GM12878 (cell line): ENCODE measurements at regions not wholly inside any gene's neighbourhood (a gene's known extent, or its start where the extent isn't known, plus 50 kb on each side); places are given as distances from the start of the nearest gene placed in this dataset.

Source experiments
- ATAC-seq: fragments of 200-7000 bp; cut with Tn5 transposase; 3 replicates; pipeline ENCODE4 v1.9.1; 2020; ENCODE audit warnings: mild to moderate bottlenecking, moderate library complexity
- BruUV-seq: library from RNA; stranded (reverse); fragments of 400-500 nt; replicated peaks from 2 replicates; lab custom pipeline; 2021; lab: Mats Ljungman, UMichigan
- CTCF ChIA-PET: fragments of 300-600 bp; sonication (Branson Sonifier 250); formaldehyde crosslinking; extraction: SDS; loops from one replicate; lab custom pipeline; 2021; ENCODE audit warnings: inconsistent platforms; lab: Yijun Ruan, JAX
- POLR2A ChIA-PET: fragments of 350-600 bp; formaldehyde crosslinking; extraction: SDS; loops from one replicate; lab custom pipeline; 2021; ENCODE audit warnings: inconsistent platforms; lab: Charles Lee
- RAD21 ChIA-PET: fragments of 300-600 bp; sonication (Branson Sonifier 250); formaldehyde crosslinking; loops from one replicate; lab custom pipeline; 2023; ENCODE audit warnings: antibody characterized with exemption; ENCODE audit not compliant: unreplicated experiment; lab: Charles Lee
- SMC1A ChIA-PET: fragments of 300-600 bp; sonication (Branson Sonifier 250); formaldehyde crosslinking; loops from one replicate; lab custom pipeline; 2023; ENCODE audit not compliant: unreplicated experiment, uncharacterized antibody; lab: Charles Lee
- DNase-seq: peaks from one replicate; pipeline ENCODE4 v3.0.0-alpha.2; 2011; ENCODE audit warnings: low read depth, low spot score
- FAIRE-seq: peaks from 3 replicates; lab custom pipeline; 2011; peaks lifted over from hg19 to GRCh38; lab: Jason Lieb, UNC
- H2AFZ ChIP-seq: 2 replicates; pipeline ENCODE4 v1.6.0; 2011; ENCODE audit warnings: low read depth, low read length, control low read depth; ENCODE audit not compliant: control insufficient read depth
- H3K27ac ChIP-seq: 2 replicates; pipeline ENCODE4 v1.5.1; 2011; ENCODE audit warnings: control low read depth; ENCODE audit not compliant: control insufficient read depth, insufficient read depth
- H3K27me3 ChIP-seq, 2 experiments: replicated peaks in 1 of 2; 2 replicates each; pipeline versions ENCODE4 v1.6.0 to v1.6.1; 2011; ENCODE audit warnings: low read length in 1 of 2; ENCODE audit not compliant: control insufficient read depth in 2 of 2, insufficient read depth in 2 of 2
- H3K36me3 ChIP-seq, 2 experiments: 2 replicates each; pipeline ENCODE4 v1.5.1; 2011; ENCODE audit warnings: low read length in 1 of 2; ENCODE audit not compliant: control insufficient read depth in 2 of 2, insufficient read depth in 2 of 2
- H3K4me1 ChIP-seq: 2 replicates; pipeline ENCODE4 v1.6.1; 2011; ENCODE audit warnings: mild to moderate bottlenecking, low read length, moderate library complexity, mixed read lengths; ENCODE audit not compliant: control insufficient read depth, insufficient read depth
- H3K4me2 ChIP-seq: 2 replicates; pipeline ENCODE4 v1.6.0; 2011; ENCODE audit warnings: control low read depth; ENCODE audit not compliant: control insufficient read depth, insufficient read depth
- H3K4me3 ChIP-seq: fragments of 200-600 bp; sonication (generic); 2 replicates; pipeline ENCODE4 v1.5.1; 2016
- H3K79me2 ChIP-seq: 2 replicates; pipeline ENCODE4 v1.6.0; 2011; ENCODE audit warnings: low read length; ENCODE audit not compliant: control insufficient read depth, insufficient read depth
- H3K9ac ChIP-seq: 2 replicates; pipeline ENCODE4 v1.8.0; 2011; ENCODE audit warnings: low read length, control low read depth, mixed read lengths; ENCODE audit not compliant: control insufficient read depth, insufficient read depth
- H3K9me3 ChIP-seq: replicated peaks from 3 replicates; pipeline ENCODE4 v1.5.1; 2011; ENCODE audit warnings: mild to moderate bottlenecking, low read length; ENCODE audit not compliant: control insufficient read depth, insufficient read depth
- H4K20me1 ChIP-seq: 2 replicates; pipeline ENCODE4 v1.6.0; 2011; ENCODE audit not compliant: control insufficient read depth, insufficient read depth
- CBX5 ChIP-seq: sonication (generic); IDR thresholded peaks from 2 replicates; pipeline ENCODE4 v1.6.1; 2016; ENCODE audit warnings: low read depth, moderate library complexity, mild to moderate bottlenecking, inconsistent platforms
- CHD1 ChIP-seq: IDR thresholded peaks from 2 replicates; pipeline ENCODE4 v1.6.1; 2012; ENCODE audit warnings: low read depth, low read length, improper control_type of control experiment
- EZH2 ChIP-seq: IDR thresholded peaks from 2 replicates; pipeline ENCODE4 v1.6.1; 2012; ENCODE audit warnings: low read depth, mild to moderate bottlenecking, control low read depth, inconsistent platforms, low read length, borderline replicate concordance; ENCODE audit not compliant: control insufficient read depth
- FOXK2 ChIP-seq: fragments of 450-650 bp; IDR thresholded peaks from 2 replicates; pipeline ENCODE4 v1.6.1; 2017; ENCODE audit warnings: mild to moderate bottlenecking, moderate library complexity
- GATAD2B ChIP-seq: fragments of 450-650 bp; conservative IDR thresholded peaks from 2 replicates; pipeline ENCODE4 v1.6.1; 2017; ENCODE audit warnings: low read depth, mild to moderate bottlenecking, moderate library complexity
- HDAC6 ChIP-seq: fragments of 200-600 bp; sonication (generic); IDR thresholded peaks from one replicate; pipeline ENCODE4 v1.8.0; 2017; ENCODE audit warnings: antibody characterized with exemption; ENCODE audit not compliant: unreplicated experiment
- IRF4 ChIP-seq: IDR thresholded peaks from 2 replicates; pipeline ENCODE4 v1.6.1; 2011; ENCODE audit warnings: low read depth, low read length
- LARP7 ChIP-seq: fragments of 450-650 bp; IDR thresholded peaks from 2 replicates; pipeline ENCODE4 v1.6.1; 2017; ENCODE audit warnings: mild to moderate bottlenecking
- NR2F1 ChIP-seq: fragments of 450-650 bp; conservative IDR thresholded peaks from 2 replicates; pipeline ENCODE4 v1.6.1; 2017; ENCODE audit warnings: mild to moderate bottlenecking
- PAX8 ChIP-seq: fragments of 450-650 bp; IDR thresholded peaks from 2 replicates; pipeline ENCODE4 v1.6.1; 2017; ENCODE audit warnings: mild to moderate bottlenecking, moderate library complexity
- REST ChIP-seq: IDR thresholded peaks from 2 replicates; pipeline ENCODE4 v1.6.1; 2012; ENCODE audit warnings: mild to moderate bottlenecking, low read depth, low read length
- SUPT20H ChIP-seq: IDR thresholded peaks from 2 replicates; pipeline ENCODE4 v1.6.1; 2011; ENCODE audit warnings: low read depth, mild to moderate bottlenecking, low read length, moderate library complexity, borderline replicate concordance; ENCODE audit not compliant: control insufficient read depth
- TCF7 ChIP-seq: IDR thresholded peaks from 2 replicates; pipeline ENCODE4 v1.6.1; 2014; ENCODE audit warnings: antibody characterized with exemption, borderline replicate concordance
- USF2 ChIP-seq: IDR thresholded peaks from 2 replicates; pipeline ENCODE4 v1.6.1; 2011; ENCODE audit warnings: low read depth, low read length, improper control_type of control experiment, borderline replicate concordance
- WGBS: methylation state at CpG from one replicate; pipeline ENCODE4 v1.1.6; 2016; ENCODE audit warnings: low lambda C conversion rate; ENCODE audit not compliant: insufficient replicate concordance, insufficient coverage; ENCODE audit errors: missing lambda C conversion rate; 5-methylcytosine and 5-hydroxymethylcytosine counted together
- in situ Hi-C: fragments of 300-500 bp; cut with MboI; formaldehyde crosslinking; loops from 9 replicates; pipeline ENCODE4 v1.14.3; 2018; ENCODE audit warnings: mixed read lengths
- intact Hi-C: fragments of 100-400 bp; cut with micrococcal nuclease; formaldehyde crosslinking; loops from one replicate; pipeline ENCODE4 v1.14.2; 2022; ENCODE audit not compliant: unreplicated experiment

- no peaks in the 10 kb centered on the region for H3K79me2 ChIP-seq
- WGBS = 28% methylated on average over 3 of the region's 3 CpGs
- H2AFZ ChIP-seq = no peak overlapping the region
- no peaks in the 10 kb centered on the region for H4K20me1 ChIP-seq
- TF ChIP-seq REST (peak; percentile 40; the same call in 1 of the 2 replicates), NR2F1 (no peak)
- no peak for ATAC-seq
- no peak overlapping the region for H3K4me2 ChIP-seq
- ChIA-PET POLR2A (no interaction called here), RAD21 (no interaction called here), CTCF (no interaction called here), SMC1A (no interaction called here)
- in situ Hi-C loops = no loop called here
- FAIRE-seq = no peak
- intact Hi-C loops = no loop called here
- no peak overlapping the region for H3K27ac ChIP-seq
- H3K27me3 ChIP-seq = no peaks in the 10 kb centered on the region
- no peaks in the 10 kb centered on the region for H3K4me1 ChIP-seq
- H3K4me3 ChIP-seq = no peak overlapping the region
- no peaks in the 10 kb centered on the region for H3K9me3 ChIP-seq
- H3K36me3 ChIP-seq = no peaks in the 10 kb centered on the region
- no peak for DNase-seq
- H3K9ac ChIP-seq = no peak overlapping the region
- no TSS peak for BruUV-seq
Observed at GRCh38 chr4:23516716-23517115, 373.1 kb downstream of the PPARGC1A start.

- H3K9me3 ChIP-seq = no peaks in the 10 kb centered on the region
- no peak for DNase-seq
- H3K27ac ChIP-seq = no peak overlapping the region
- no peaks in the 10 kb centered on the region for H3K36me3 ChIP-seq
- H3K4me2 ChIP-seq = no peak overlapping the region
- no peaks in the 10 kb centered on the region for H3K79me2 ChIP-seq
- POLR2A ChIA-PET = no interaction called here
- no peak overlapping the region for H2AFZ ChIP-seq
- no peaks in the 10 kb centered on the region for H3K27me3 ChIP-seq
- no peak for ATAC-seq
- FAIRE-seq = no peak
- no peak overlapping the region for H3K9ac ChIP-seq
- SMC1A ChIA-PET = interaction anchor here (0.8 kb wide), 1 partner anchor 18 kb away, joined by 3 read pairs; no protein-coding TSS in a partner anchor
- H3K4me1 ChIP-seq = no peaks in the 10 kb centered on the region
- H4K20me1 ChIP-seq = no peaks in the 10 kb centered on the region
- no peak overlapping the region for H3K4me3 ChIP-seq
- no peak for TF ChIP-seq LARP7
- no peak for TF ChIP-seq CHD1
- no peak for TF ChIP-seq PAX8
- no peak for TF ChIP-seq IRF4
- TF ChIP-seq USF2 = no peak
- no peak for TF ChIP-seq EZH2
- TF ChIP-seq GATAD2B = no peak
- TF ChIP-seq HDAC6 = no peak
- no peak for TF ChIP-seq CBX5
- TF ChIP-seq FOXK2 = no peak
- TF ChIP-seq SUPT20H = no peak
- TF ChIP-seq TCF7 = no peak
- in situ Hi-C loops (no loop called here), intact Hi-C loops (no loop called here)
- RAD21 ChIA-PET = no interaction called here
- no TSS peak for BruUV-seq
- CTCF ChIA-PET = interaction anchor here (0.6 kb wide), 1 partner anchor 375 kb away, joined by 3 read pairs; no protein-coding TSS in a partner anchor
- 0% methylated on average over 2 of the region's 2 CpGs for WGBS
Observed at GRCh38 chr4:23504083-23504482, 385.8 kb downstream of the PPARGC1A start.
